SU-DHL-6 (cell line): ENCODE measurements at regions not wholly inside any gene's neighbourhood (a gene's known extent, or its start where the extent isn't known, plus 50 kb on each side); places are given as distances from the start of the nearest gene placed in this dataset.

ENCODE experiments used
- EZH2phosphoT487 ChIP-seq: fragments of 200-600 bp; sonication (generic), shearing (Covaris generic); conservative IDR thresholded peaks from 2 replicates; pipeline ENCODE4 v1.6.1; 2018; ENCODE audit warnings: mild to moderate bottlenecking, antibody characterized with exemption, low read length, moderate library complexity, mixed read lengths
- TF ChIP-seq, protein P1 (sequence below): fragments of 200-600 bp; sonication (generic); IDR thresholded peaks from one replicate; pipeline ENCODE4 v1.5.1; 2017; ENCODE audit warnings: antibody characterized with exemption, mild to moderate bottlenecking, low read length, moderate library complexity; ENCODE audit not compliant: insufficient read depth, poor library complexity, severe bottlenecking

GRCh38 chr10:57769298-57769697, 498.4 kb downstream of the IPMK start:
- no peak for TF ChIP-seq EZH2phosphoT487
- TF ChIP-seq, protein P1, sequence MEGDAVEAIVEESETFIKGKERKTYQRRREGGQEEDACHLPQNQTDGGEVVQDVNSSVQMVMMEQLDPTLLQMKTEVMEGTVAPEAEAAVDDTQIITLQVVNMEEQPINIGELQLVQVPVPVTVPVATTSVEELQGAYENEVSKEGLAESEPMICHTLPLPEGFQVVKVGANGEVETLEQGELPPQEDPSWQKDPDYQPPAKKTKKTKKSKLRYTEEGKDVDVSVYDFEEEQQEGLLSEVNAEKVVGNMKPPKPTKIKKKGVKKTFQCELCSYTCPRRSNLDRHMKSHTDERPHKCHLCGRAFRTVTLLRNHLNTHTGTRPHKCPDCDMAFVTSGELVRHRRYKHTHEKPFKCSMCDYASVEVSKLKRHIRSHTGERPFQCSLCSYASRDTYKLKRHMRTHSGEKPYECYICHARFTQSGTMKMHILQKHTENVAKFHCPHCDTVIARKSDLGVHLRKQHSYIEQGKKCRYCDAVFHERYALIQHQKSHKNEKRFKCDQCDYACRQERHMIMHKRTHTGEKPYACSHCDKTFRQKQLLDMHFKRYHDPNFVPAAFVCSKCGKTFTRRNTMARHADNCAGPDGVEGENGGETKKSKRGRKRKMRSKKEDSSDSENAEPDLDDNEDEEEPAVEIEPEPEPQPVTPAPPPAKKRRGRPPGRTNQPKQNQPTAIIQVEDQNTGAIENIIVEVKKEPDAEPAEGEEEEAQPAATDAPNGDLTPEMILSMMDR, result no peak
